MM.1S (cell line): ENCODE measurements at regions not wholly inside any gene's neighbourhood (a gene's known extent, or its start where the extent isn't known, plus 50 kb on each side); places are given as distances from the start of the nearest gene placed in this dataset.
"Not testable (repeated sequence)": the region's sequence is repeated elsewhere in the genome, so short reads cannot be mapped to it uniquely, and the experiment has no call there.

Experiments
- DNase-seq: peaks from one replicate; pipeline ENCODE4 v3.0.0-alpha.2; 2015
- H2AFZ ChIP-seq: fragments of 300-600 bp; sonication (generic); 2 replicates; pipeline ENCODE4 v1.6.0; 2016; ENCODE audit warnings: antibody characterized with exemption, low read length
- H3F3A ChIP-seq: fragments of 300-600 bp; sonication (generic); 2 replicates; pipeline ENCODE4 v1.6.1; 2016; ENCODE audit warnings: mild to moderate bottlenecking, antibody characterized with exemption, low read length, moderate library complexity, mixed read lengths; ENCODE audit not compliant: insufficient read depth
- H3K27ac ChIP-seq: fragments of 300-600 bp; sonication (generic); 2 replicates; pipeline ENCODE4 v1.5.1; 2016; ENCODE audit warnings: mild to moderate bottlenecking, low read length
- H3K27me3 ChIP-seq: fragments of 300-600 bp; sonication (generic); replicated peaks from 2 replicates; pipeline ENCODE4 v1.6.0; 2016; ENCODE audit warnings: low read length; ENCODE audit not compliant: insufficient read depth
- H3K36me3 ChIP-seq: fragments of 300-600 bp; sonication (generic); replicated peaks from 2 replicates; pipeline ENCODE4 v1.6.1; 2016; ENCODE audit warnings: mild to moderate bottlenecking, low read length, mixed read lengths; ENCODE audit not compliant: insufficient read depth
- H3K4me1 ChIP-seq: fragments of 300-600 bp; sonication (generic); 2 replicates; pipeline ENCODE4 v1.6.1; 2016; ENCODE audit warnings: low read length, mixed read lengths
- H3K4me2 ChIP-seq: fragments of 300-600 bp; sonication (generic); 2 replicates; pipeline ENCODE4 v1.6.0; 2016; ENCODE audit warnings: low read depth, low read length
- H3K4me3 ChIP-seq: fragments of 300-600 bp; sonication (generic); 2 replicates; pipeline ENCODE4 v1.5.1; 2016; ENCODE audit warnings: low read length, mixed read lengths
- H3K79me2 ChIP-seq: fragments of 300-600 bp; sonication (generic); 2 replicates; pipeline ENCODE4 v1.6.1; 2016; ENCODE audit warnings: mixed run types, low read length, mixed read lengths
- H3K9ac ChIP-seq: fragments of 300-600 bp; sonication (generic); 2 replicates; pipeline ENCODE4 v1.6.1; 2016; ENCODE audit warnings: low read length, mixed read lengths
- H3K9me2 ChIP-seq: fragments of 300-600 bp; sonication (generic); replicated peaks from 2 replicates; pipeline ENCODE4 v1.6.1; 2016; ENCODE audit warnings: mild to moderate bottlenecking, low read length, mixed read lengths; ENCODE audit not compliant: insufficient read depth
- H3K9me3 ChIP-seq: fragments of 300-600 bp; sonication (generic); replicated peaks from 2 replicates; pipeline ENCODE4 v1.6.1; 2016; ENCODE audit warnings: mild to moderate bottlenecking, low read length, mixed read lengths; ENCODE audit not compliant: insufficient read depth
- H4K20me1 ChIP-seq: fragments of 300-600 bp; sonication (generic); 2 replicates; pipeline ENCODE4 v1.6.1; 2016; ENCODE audit warnings: mild to moderate bottlenecking, low read length, moderate library complexity, mixed read lengths; ENCODE audit not compliant: insufficient read depth
- EZH2 ChIP-seq: fragments of 300-600 bp; sonication (generic); optimal IDR thresholded peaks from 2 replicates; pipeline ENCODE3; 2017; ENCODE audit warnings: low read depth, mild to moderate bottlenecking, antibody characterized with exemption, low read length, mixed read lengths
- EZH2phosphoT487 ChIP-seq: fragments of 300-600 bp; sonication (generic); IDR thresholded peaks from 2 replicates; pipeline ENCODE4 v1.6.1; 2018; ENCODE audit warnings: antibody characterized with exemption, low read length
- TF ChIP-seq, protein P1 (sequence below): fragments of 300-600 bp; sonication (generic); IDR thresholded peaks from 2 replicates; pipeline ENCODE4 v1.5.1; 2016; ENCODE audit warnings: antibody characterized with exemption, low read length, mixed read lengths

DNA sequence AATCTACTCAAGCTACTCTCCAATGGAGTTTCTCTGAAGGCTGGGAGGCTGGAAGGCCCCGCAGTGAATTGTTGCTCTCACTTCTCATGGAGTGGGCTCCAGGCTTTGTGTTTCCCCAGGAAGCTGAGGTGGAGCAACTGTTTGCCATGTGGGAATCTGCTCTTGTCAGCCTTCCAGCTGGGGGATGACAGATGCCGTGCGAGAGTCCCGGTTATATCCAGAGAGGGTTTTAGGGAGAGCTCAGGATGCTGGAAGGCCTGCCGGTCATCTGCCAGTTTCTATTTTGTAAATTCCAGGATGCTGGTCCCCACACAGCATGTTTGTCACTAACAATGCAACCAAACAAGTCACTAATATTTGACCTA, 98.2 kb upstream of the NAA20 start:
- H3K27ac ChIP-seq: no peak overlapping the region
- H3K9ac ChIP-seq: no peak overlapping the region
- no peaks in the 10 kb centered on the region for H3K79me2 ChIP-seq
- no peaks in the 10 kb centered on the region for H3F3A ChIP-seq
- DNase-seq: no peak
- H3K27me3 ChIP-seq: no peaks in the 10 kb centered on the region
- H3K4me3 ChIP-seq: no peak overlapping the region
- no peak overlapping the region for H2AFZ ChIP-seq
- H4K20me1 ChIP-seq: no peaks in the 10 kb centered on the region
- no peak overlapping the region for H3K4me2 ChIP-seq
- no peak for TF ChIP-seq EZH2phosphoT487
- TF ChIP-seq, protein P1, sequence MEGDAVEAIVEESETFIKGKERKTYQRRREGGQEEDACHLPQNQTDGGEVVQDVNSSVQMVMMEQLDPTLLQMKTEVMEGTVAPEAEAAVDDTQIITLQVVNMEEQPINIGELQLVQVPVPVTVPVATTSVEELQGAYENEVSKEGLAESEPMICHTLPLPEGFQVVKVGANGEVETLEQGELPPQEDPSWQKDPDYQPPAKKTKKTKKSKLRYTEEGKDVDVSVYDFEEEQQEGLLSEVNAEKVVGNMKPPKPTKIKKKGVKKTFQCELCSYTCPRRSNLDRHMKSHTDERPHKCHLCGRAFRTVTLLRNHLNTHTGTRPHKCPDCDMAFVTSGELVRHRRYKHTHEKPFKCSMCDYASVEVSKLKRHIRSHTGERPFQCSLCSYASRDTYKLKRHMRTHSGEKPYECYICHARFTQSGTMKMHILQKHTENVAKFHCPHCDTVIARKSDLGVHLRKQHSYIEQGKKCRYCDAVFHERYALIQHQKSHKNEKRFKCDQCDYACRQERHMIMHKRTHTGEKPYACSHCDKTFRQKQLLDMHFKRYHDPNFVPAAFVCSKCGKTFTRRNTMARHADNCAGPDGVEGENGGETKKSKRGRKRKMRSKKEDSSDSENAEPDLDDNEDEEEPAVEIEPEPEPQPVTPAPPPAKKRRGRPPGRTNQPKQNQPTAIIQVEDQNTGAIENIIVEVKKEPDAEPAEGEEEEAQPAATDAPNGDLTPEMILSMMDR: no peak
- TF ChIP-seq EZH2: no peak
- H3K36me3 ChIP-seq: no peaks in the 10 kb centered on the region
- no peaks in the 10 kb centered on the region for H3K9me3 ChIP-seq
- H3K4me1 ChIP-seq: no peaks in the 10 kb centered on the region
- H3K9me2 ChIP-seq: no peaks in the 10 kb centered on the region

DNA sequence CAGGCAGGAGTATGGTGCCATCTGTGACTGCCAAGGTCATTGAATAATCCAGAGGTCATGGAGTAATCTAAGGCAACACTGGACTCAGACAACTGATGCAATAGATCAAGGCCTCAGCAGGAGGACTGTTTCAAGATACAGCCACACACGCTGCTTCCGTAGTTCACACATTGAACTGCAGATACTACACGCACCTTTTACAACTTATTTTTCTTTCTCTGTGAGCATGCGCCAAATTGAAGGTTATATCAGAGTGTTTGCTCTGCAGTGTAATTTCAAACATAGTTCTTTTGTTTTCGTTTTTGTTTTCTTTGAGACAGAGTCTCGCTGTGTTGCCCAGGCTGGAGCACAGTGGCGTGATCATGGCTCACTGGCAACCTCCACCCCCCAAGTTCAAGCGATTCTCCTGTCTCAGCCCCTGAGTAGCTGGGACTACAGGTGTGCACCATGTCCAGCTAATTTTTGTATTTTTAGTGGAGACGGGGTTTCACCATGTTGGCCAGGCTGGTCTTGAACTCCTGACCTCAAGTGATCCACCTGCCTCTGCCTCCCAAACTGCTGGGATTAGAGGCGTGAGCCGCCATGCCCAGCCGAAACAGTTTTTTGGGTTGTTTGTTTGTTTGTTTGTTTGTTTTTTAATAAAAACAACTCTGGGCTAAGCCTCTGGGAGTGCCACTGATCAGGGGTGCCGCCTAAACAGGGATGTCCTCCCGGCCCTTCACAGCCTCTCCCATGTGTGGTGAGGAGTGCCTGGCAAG, 96.6 kb upstream of the NAA20 start:
- Histone ChIP-seq H4K20me1 (no peaks in the 10 kb centered on the region), H3K36me3 (no peaks in the 10 kb centered on the region), H3K4me3 (no peak overlapping the region), H3K79me2 (no peaks in the 10 kb centered on the region), H2AFZ (no peak overlapping the region), H3K9me2 (no peaks in the 10 kb centered on the region), H3K27ac (no peak overlapping the region), H3K4me1 (no peaks in the 10 kb centered on the region), H3K27me3 (no peaks in the 10 kb centered on the region), H3K4me2 (no peak overlapping the region), H3K9me3 (no peaks in the 10 kb centered on the region), H3K9ac (no peak overlapping the region), H3F3A (no peaks in the 10 kb centered on the region)
- DNase-seq: no peak
- TF ChIP-seq, protein P1: no peak
- TF ChIP-seq EZH2phosphoT487 (no peak), EZH2 (no peak)

DNA sequence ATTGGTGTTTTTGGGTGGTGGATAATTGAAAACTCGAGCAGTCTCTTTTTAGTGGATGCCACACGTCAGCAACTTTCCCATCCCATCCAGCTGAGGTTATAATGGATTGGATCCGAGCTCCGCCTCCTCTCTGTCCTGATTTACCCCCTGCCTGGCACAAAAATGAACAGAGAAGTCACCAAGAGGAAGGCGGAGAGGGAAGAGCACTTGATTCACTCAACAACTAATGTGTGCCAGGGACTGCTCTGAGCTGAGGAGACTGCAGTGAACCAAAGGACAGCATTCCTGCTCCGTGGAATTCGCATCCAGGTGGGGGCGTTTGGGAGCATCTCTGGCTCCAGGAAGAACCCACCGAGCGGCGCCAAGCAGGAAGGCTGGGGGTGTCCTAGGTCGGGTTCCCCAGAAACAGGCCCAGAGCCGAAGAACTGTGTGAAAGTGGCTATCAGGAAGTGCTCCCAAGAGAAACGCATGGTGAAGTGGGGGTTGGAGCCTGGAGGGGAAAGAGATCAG, 95.8 kb upstream of the NAA20 start:
- H3K9ac ChIP-seq: no peak overlapping the region
- no peak overlapping the region for H3K27ac ChIP-seq
- no peaks in the 10 kb centered on the region for H3K79me2 ChIP-seq
- H3F3A ChIP-seq: no peaks in the 10 kb centered on the region
- H3K4me1 ChIP-seq: no peaks in the 10 kb centered on the region
- H4K20me1 ChIP-seq: no peaks in the 10 kb centered on the region
- H2AFZ ChIP-seq: no peak overlapping the region
- DNase-seq: no peak
- H3K4me2 ChIP-seq: no peak overlapping the region
- TF ChIP-seq EZH2phosphoT487: no peak
- no peak for TF ChIP-seq EZH2
- TF ChIP-seq, protein P1: no peak
- no peaks in the 10 kb centered on the region for H3K9me3 ChIP-seq
- no peaks in the 10 kb centered on the region for H3K27me3 ChIP-seq
- no peaks in the 10 kb centered on the region for H3K9me2 ChIP-seq
- H3K4me3 ChIP-seq: no peak overlapping the region
- no peaks in the 10 kb centered on the region for H3K36me3 ChIP-seq

DNA sequence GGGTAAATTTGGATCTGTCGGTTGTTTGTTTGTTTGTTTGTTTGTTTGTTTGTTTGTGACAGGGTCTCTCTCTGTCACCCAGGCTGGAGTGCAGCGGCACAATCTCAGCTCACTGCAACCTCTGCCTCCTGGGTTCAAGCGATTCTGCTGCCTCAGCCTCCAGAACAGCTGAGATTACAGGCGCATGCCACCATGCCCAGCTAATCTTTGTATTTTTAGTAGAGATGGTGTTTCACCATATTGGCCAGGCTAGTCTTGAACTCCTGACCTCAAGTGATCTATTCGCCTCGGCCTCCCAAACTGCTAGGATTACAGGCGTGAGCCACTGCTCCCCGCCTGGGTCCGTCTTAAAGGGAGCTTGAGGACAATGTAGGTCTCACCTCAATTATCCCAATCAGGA, 95.3 kb upstream of the NAA20 start:
- H3K36me3 ChIP-seq, H3K9me2 ChIP-seq, H3K9ac ChIP-seq, H2AFZ ChIP-seq, DNase-seq, H3F3A ChIP-seq, H4K20me1 ChIP-seq, H3K27me3 ChIP-seq, H3K4me2 ChIP-seq, H3K4me3 ChIP-seq, H3K9me3 ChIP-seq, H3K27ac ChIP-seq, H3K79me2 ChIP-seq, H3K4me1 ChIP-seq: not testable (repeated sequence)
